ENCODE measurements at regions not wholly inside any gene's neighbourhood (a gene's known extent, or its start where the extent isn't known, plus 50 kb on each side); places are given as distances from the start of the nearest gene placed in this dataset.

DNA sequence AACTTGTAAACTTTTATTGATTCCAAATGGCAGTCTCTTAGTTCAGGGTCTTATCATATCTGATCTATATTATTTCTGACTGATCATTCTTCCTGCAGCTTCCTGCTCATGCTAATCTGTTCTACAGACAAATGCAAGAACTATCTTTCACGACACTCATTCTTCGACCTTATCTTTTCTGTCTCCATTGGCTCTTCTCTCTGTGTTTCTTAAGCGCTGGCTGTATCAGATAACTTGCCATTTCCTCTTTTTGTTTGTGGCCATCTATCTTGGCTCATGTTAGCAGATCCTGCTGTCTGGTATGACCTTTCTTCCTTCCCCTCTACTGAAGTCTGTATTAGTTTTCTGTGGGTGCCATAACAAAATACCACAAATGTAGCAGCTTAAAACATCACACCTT is 230.5 kb upstream of the PUDP start:
- Histone ChIP-seq H3F3A (ENCODE audit: insufficient read depth, low read length, poor library complexity, severe bottlenecking) (no peaks in the 10 kb centered on the region), H3K9me2 (ENCODE audit: insufficient read depth, low read length) (no peaks in the 10 kb centered on the region), H3K27me3 (ENCODE audit: insufficient read depth, low read depth, low read length) (no peaks in the 10 kb centered on the region), H3K27ac (ENCODE audit: low read length) (no peak overlapping the region), H4K20me1 (ENCODE audit: insufficient read depth) (no peaks in the 10 kb centered on the region), H3K9me3 (ENCODE audit: low read length) (no peaks in the 10 kb centered on the region), H3K36me3 (ENCODE audit: insufficient read depth, low read length) (no peaks in the 10 kb centered on the region), H3K9ac (ENCODE audit: low read length) (no peak overlapping the region), H3K4me2 (ENCODE audit: low read length) (no peak overlapping the region), H3K4me3 (ENCODE audit: low read length) (no peak overlapping the region), H3K79me2 (replicated peaks; ENCODE audit: insufficient read depth, low read length) (no peaks in the 10 kb centered on the region), H2AFZ (ENCODE audit: low read depth, low read length) (no peak overlapping the region)
- no peak for TF ChIP-seq SMC3 (conservative IDR thresholded peaks at IDR 0.05; ENCODE audit: poor library complexity)
- TF ChIP-seq TAF1 (IDR thresholded peaks at IDR 0.05; ENCODE audit: low read depth): no peak
- TF ChIP-seq, protein P1, sequence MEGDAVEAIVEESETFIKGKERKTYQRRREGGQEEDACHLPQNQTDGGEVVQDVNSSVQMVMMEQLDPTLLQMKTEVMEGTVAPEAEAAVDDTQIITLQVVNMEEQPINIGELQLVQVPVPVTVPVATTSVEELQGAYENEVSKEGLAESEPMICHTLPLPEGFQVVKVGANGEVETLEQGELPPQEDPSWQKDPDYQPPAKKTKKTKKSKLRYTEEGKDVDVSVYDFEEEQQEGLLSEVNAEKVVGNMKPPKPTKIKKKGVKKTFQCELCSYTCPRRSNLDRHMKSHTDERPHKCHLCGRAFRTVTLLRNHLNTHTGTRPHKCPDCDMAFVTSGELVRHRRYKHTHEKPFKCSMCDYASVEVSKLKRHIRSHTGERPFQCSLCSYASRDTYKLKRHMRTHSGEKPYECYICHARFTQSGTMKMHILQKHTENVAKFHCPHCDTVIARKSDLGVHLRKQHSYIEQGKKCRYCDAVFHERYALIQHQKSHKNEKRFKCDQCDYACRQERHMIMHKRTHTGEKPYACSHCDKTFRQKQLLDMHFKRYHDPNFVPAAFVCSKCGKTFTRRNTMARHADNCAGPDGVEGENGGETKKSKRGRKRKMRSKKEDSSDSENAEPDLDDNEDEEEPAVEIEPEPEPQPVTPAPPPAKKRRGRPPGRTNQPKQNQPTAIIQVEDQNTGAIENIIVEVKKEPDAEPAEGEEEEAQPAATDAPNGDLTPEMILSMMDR (IDR thresholded peaks at IDR 0.05; ENCODE audit: poor library complexity, severe bottlenecking): no peak
- no peak for TF ChIP-seq POLR2AphosphoS5 (IDR thresholded peaks at IDR 0.05)
- no peak for TF ChIP-seq MXI1 (conservative IDR thresholded peaks at IDR 0.05; ENCODE audit: poor library complexity, severe bottlenecking)

DNA sequence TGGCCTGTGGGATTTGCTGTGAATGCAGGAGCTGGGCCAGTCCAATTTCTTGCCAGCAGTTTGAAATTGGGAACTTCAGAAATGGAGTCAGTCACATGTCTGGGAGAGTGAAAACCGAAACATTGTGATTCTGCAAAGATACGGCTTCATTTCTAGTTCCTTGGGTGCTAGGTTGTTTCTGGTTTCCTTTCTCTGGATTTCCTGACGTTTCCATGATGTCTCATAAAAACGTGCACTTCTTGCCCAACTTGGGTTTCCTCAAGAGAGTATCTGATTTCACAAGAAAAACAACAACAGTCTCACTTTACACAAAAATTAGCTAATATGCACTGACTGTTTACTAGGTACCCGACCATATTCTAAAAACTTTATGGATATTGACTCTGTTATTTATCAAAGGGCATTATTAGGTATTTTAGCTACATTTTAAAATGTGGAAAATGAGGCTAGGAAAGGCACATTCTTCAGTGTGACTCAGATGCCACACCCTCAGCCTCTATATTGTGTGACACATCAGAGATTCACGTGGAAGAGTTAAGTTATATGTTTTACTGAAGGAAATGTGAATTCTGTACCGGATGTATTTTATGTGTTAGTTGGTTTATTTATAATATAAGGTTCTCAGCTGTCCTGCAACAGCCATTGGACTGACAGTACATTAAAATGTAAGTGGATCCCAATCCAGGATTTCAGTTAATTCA is 225.0 kb upstream of the PUDP start:
- no peak overlapping the region for H2AFZ ChIP-seq (ENCODE audit: low read depth, low read length)
- H3K36me3 ChIP-seq (ENCODE audit: insufficient read depth, low read length): no peaks in the 10 kb centered on the region

More for the DNA sequence above, 225.0 kb upstream of the PUDP start:
- Histone ChIP-seq H3K79me2 (replicated peaks; ENCODE audit: insufficient read depth, low read length) (no peaks in the 10 kb centered on the region), H3K27ac (ENCODE audit: low read length) (no peak overlapping the region), H4K20me1 (ENCODE audit: insufficient read depth) (no peaks in the 10 kb centered on the region), H3K27me3 (ENCODE audit: insufficient read depth, low read depth, low read length) (no peaks in the 10 kb centered on the region), H3F3A (ENCODE audit: insufficient read depth, low read length, poor library complexity, severe bottlenecking) (no peaks in the 10 kb centered on the region), H3K9me2 (ENCODE audit: insufficient read depth, low read length) (no peaks in the 10 kb centered on the region), H3K4me2 (ENCODE audit: low read length) (no peak overlapping the region), H3K9me3 (ENCODE audit: low read length) (no peaks in the 10 kb centered on the region), H3K9ac (ENCODE audit: low read length) (no peak overlapping the region), H3K4me3 (ENCODE audit: low read length) (no peak overlapping the region)
- TF ChIP-seq SMC3 (conservative IDR thresholded peaks at IDR 0.05; ENCODE audit: poor library complexity) (no peak), POLR2AphosphoS5 (IDR thresholded peaks at IDR 0.05) (no peak), EZH2 (IDR thresholded peaks at IDR 0.05; ENCODE audit: borderline replicate concordance, insufficient read depth, low read length, poor library complexity, severe bottlenecking) (no peak), MXI1 (conservative IDR thresholded peaks at IDR 0.05; ENCODE audit: poor library complexity, severe bottlenecking) (no peak), RAD21 (conservative IDR thresholded peaks at IDR 0.05) (no peak), EP300 (conservative IDR thresholded peaks at IDR 0.05; ENCODE audit: poor library complexity, severe bottlenecking) (no peak), TAF1 (IDR thresholded peaks at IDR 0.05; ENCODE audit: low read depth) (no peak)
- TF ChIP-seq, protein P1 (IDR thresholded peaks at IDR 0.05; ENCODE audit: poor library complexity, severe bottlenecking): no peak
- TF ChIP-seq, protein P2, sequence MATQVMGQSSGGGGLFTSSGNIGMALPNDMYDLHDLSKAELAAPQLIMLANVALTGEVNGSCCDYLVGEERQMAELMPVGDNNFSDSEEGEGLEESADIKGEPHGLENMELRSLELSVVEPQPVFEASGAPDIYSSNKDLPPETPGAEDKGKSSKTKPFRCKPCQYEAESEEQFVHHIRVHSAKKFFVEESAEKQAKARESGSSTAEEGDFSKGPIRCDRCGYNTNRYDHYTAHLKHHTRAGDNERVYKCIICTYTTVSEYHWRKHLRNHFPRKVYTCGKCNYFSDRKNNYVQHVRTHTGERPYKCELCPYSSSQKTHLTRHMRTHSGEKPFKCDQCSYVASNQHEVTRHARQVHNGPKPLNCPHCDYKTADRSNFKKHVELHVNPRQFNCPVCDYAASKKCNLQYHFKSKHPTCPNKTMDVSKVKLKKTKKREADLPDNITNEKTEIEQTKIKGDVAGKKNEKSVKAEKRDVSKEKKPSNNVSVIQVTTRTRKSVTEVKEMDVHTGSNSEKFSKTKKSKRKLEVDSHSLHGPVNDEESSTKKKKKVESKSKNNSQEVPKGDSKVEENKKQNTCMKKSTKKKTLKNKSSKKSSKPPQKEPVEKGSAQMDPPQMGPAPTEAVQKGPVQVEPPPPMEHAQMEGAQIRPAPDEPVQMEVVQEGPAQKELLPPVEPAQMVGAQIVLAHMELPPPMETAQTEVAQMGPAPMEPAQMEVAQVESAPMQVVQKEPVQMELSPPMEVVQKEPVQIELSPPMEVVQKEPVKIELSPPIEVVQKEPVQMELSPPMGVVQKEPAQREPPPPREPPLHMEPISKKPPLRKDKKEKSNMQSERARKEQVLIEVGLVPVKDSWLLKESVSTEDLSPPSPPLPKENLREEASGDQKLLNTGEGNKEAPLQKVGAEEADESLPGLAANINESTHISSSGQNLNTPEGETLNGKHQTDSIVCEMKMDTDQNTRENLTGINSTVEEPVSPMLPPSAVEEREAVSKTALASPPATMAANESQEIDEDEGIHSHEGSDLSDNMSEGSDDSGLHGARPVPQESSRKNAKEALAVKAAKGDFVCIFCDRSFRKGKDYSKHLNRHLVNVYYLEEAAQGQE (IDR thresholded peaks at IDR 0.05; ENCODE audit: borderline replicate concordance): no peak

All from neural cell (in vitro differentiated cells).